Neural progenitor cell (in vitro differentiated cells): ENCODE measurements at regions not wholly inside any gene's neighbourhood (a gene's known extent, or its start where the extent isn't known, plus 50 kb on each side); places are given as distances from the start of the nearest gene placed in this dataset.
A peak's percentile ranks its signal among the peaks of the same experiment; 100 is the strongest.

Source experiments
- DNase-seq: peaks from one replicate; pipeline ENCODE4 v3.0.0-alpha.2; 2016; ENCODE audit warnings: low spot score
- H2AFZ ChIP-seq: fragments of 200-600 bp; sonication (generic); replicated peaks from 2 replicates; pipeline ENCODE4 v1.6.1; 2016; ENCODE audit warnings: antibody characterized with exemption
- H3F3A ChIP-seq: fragments of 200-600 bp; sonication (generic); 2 replicates; pipeline ENCODE4 v1.6.1; 2016; ENCODE audit warnings: antibody characterized with exemption, low read depth
- H3K27ac ChIP-seq: fragments of 200-600 bp; sonication (generic); 2 replicates; pipeline ENCODE4 v1.5.1; 2016; ENCODE audit warnings: mild to moderate bottlenecking
- H3K27me3 ChIP-seq: fragments of 200-600 bp; sonication (generic); 2 replicates; pipeline ENCODE4 v1.6.1; 2016; ENCODE audit warnings: mild to moderate bottlenecking, moderate library complexity
- H3K36me3 ChIP-seq: fragments of 200-600 bp; sonication (generic); 2 replicates; pipeline ENCODE4 v1.5.1; 2016
- H3K4me1 ChIP-seq: fragments of 200-600 bp; sonication (generic); 2 replicates; pipeline ENCODE4 v1.6.1; 2016; ENCODE audit warnings: mixed run types
- H3K4me2 ChIP-seq: fragments of 200-600 bp; sonication (generic); 2 replicates; pipeline ENCODE4 v1.6.1; 2016
- H3K4me3 ChIP-seq: fragments of 200-600 bp; sonication (generic); 2 replicates; pipeline ENCODE4 v1.5.1; 2016
- H3K79me2 ChIP-seq: fragments of 200-600 bp; sonication (generic); 2 replicates; pipeline ENCODE4 v1.6.1; 2016; ENCODE audit warnings: low read depth
- H3K9ac ChIP-seq: fragments of 200-600 bp; sonication (generic); 2 replicates; pipeline ENCODE4 v1.6.1; 2016
- H3K9me3 ChIP-seq: fragments of 200-600 bp; sonication (generic); 2 replicates; pipeline ENCODE4 v1.5.1; 2016; ENCODE audit warnings: low read depth
- H4K20me1 ChIP-seq: fragments of 200-600 bp; sonication (generic); 2 replicates; pipeline ENCODE4 v1.6.1; 2016; ENCODE audit warnings: low read depth
- H3K27ac Mint-ChIP-seq: 3 replicates; pipeline ENCODE4 v1.8.0; 2021; ENCODE audit warnings: mixed read lengths
- H3K27me3 Mint-ChIP-seq: 2 replicates; pipeline ENCODE4 v1.8.0; 2022; ENCODE audit warnings: low read depth, mild to moderate bottlenecking, inconsistent platforms, moderate library complexity, mixed read lengths; ENCODE audit not compliant: insufficient read depth
- H3K36me3 Mint-ChIP-seq: 3 replicates; pipeline ENCODE4 v1.8.0; 2021; ENCODE audit warnings: mixed read lengths
- H3K4me1 Mint-ChIP-seq: 3 replicates; pipeline ENCODE4 v1.8.0; 2021; ENCODE audit warnings: mixed read lengths
- H3K4me3 Mint-ChIP-seq: 3 replicates; pipeline ENCODE4 v1.8.0; 2021; ENCODE audit warnings: mild to moderate bottlenecking, moderate library complexity, mixed read lengths
- H3K9me3 Mint-ChIP-seq: 3 replicates; pipeline ENCODE4 v1.8.0; 2020; ENCODE audit warnings: mixed read lengths
- CTCF ChIP-seq: fragments of 200-600 bp; sonication (generic); IDR thresholded peaks from 2 replicates; pipeline ENCODE4 v1.5.1; 2017; ENCODE audit warnings: antibody characterized with exemption, mild to moderate bottlenecking
- EZH2 ChIP-seq: fragments of 200-600 bp; sonication (generic); IDR thresholded peaks from 2 replicates; pipeline ENCODE4 v1.6.1; 2017; ENCODE audit warnings: antibody characterized with exemption, mild to moderate bottlenecking, moderate library complexity
- EZH2phosphoT487 ChIP-seq: fragments of 200-600 bp; sonication (generic); IDR thresholded peaks from 2 replicates; pipeline ENCODE4 v1.6.1; 2017; ENCODE audit warnings: antibody characterized with exemption

DNA sequence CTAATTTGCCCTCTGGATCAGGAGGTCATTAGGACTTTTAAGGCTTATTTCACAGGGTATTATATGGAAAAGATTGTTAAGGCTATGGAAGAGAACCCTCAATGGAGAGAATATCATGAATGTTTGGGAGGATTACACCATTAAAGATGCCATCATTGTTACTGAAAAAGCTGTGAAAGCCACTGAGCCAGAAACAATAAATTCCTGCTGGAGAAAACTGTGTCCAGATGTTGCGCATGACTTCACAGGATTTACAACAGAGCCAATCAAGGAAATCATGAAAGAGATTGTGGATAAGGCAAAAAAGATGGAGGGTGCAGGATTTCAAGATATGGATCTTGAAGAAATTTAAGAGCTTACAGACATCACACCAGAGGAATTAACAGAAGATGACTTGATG lies 798.3 kb upstream of the SLC35B3 start:
- no peak overlapping the region for H3K9ac ChIP-seq
- no peaks in the 10 kb centered on the region for H3K36me3 ChIP-seq
- Mint-ChIP-seq H3K4me3 (no peak overlapping the region), H3K36me3 (no peaks in the 10 kb centered on the region), H3K27ac (no peak overlapping the region), H3K9me3 (peaks cover 15% of the 10 kb centered on the region), H3K27me3 (peaks cover 2% of the 10 kb centered on the region), H3K4me1 (peaks cover 7% of the 10 kb centered on the region)
- no peak for DNase-seq
- no peak overlapping the region for H3K4me3 ChIP-seq
- no peaks in the 10 kb centered on the region for H3F3A ChIP-seq
- H3K79me2 ChIP-seq = no peaks in the 10 kb centered on the region
- H3K27ac ChIP-seq = no peak overlapping the region
- no peaks in the 10 kb centered on the region for H3K9me3 ChIP-seq
- H4K20me1 ChIP-seq = no peaks in the 10 kb centered on the region
- H3K4me1 ChIP-seq = no peaks in the 10 kb centered on the region
- H3K27me3 ChIP-seq = no peaks in the 10 kb centered on the region
- TF ChIP-seq CTCF (no peak), EZH2phosphoT487 (no peak), EZH2 (no peak)
- no peak overlapping the region for H2AFZ ChIP-seq
- H3K4me2 ChIP-seq = no peak overlapping the region

DNA sequence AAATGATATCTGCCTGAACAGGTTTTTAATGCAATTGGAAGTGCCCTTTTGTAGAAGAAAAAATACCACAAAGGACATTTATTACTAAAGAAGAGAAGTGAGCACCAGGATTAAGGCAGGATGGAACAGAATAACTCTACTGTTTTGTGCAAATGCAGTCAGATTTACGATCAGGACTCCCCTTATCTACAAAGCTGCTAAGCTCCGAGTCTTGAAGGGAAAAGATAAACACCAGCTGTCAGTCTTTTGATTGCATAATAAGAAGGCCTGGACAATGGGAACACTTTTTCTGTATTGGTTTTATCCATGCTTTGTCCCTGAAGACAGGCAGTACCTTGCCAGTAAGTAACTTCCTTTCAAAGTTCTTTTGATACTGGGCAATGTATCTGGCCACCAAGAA lies 797.9 kb upstream of the SLC35B3 start:
- Histone ChIP-seq H3K36me3 (no peaks in the 10 kb centered on the region), H3K27ac (no peak overlapping the region), H3K9me3 (no peaks in the 10 kb centered on the region), H3K27me3 (no peaks in the 10 kb centered on the region), H3K4me3 (no peak overlapping the region), H3F3A (no peaks in the 10 kb centered on the region), H3K79me2 (no peaks in the 10 kb centered on the region), H3K4me2 (no peak overlapping the region), H2AFZ (no peak overlapping the region), H4K20me1 (no peaks in the 10 kb centered on the region), H3K9ac (no peak overlapping the region), H3K4me1 (no peaks in the 10 kb centered on the region)
- Mint-ChIP-seq H3K9me3 (peaks cover 15% of the 10 kb centered on the region), H3K36me3 (no peaks in the 10 kb centered on the region), H3K27me3 (peaks cover 2% of the 10 kb centered on the region), H3K27ac (no peak overlapping the region), H3K4me3 (no peak overlapping the region), H3K4me1 (peaks cover 7% of the 10 kb centered on the region)
- no peak for DNase-seq
- TF ChIP-seq EZH2phosphoT487 (no peak), EZH2 (no peak), CTCF (no peak)

DNA sequence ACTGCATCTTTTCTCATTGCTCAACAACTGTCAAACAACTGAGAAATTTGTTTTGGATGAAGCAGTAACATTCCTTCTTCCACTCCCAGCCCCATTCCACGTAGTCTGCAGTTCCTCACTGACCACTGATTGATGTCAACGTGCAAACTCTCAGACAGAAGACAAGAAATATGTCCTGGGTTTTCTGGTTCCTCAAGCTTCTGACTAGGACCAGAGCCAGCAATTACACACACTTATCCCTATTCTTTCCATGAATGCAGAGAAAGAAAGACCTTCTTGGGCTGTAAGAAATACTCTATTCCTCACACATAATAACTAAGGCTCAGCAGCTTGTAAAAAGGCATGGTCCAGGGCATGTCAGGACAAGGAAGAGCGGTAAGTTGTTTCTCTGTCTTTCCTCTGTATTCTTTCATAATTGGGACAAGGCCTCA lies 790.1 kb upstream of the SLC35B3 start:
- Mint-ChIP-seq H3K36me3 (no peaks in the 10 kb centered on the region), H3K27ac (no peak overlapping the region), H3K4me3 (no peak overlapping the region), H3K9me3 (peaks cover 5% of the 10 kb centered on the region), H3K27me3 (no peaks in the 10 kb centered on the region), H3K4me1 (peaks cover 3% of the 10 kb centered on the region)
- no peaks in the 10 kb centered on the region for H3K36me3 ChIP-seq
- H3K27me3 ChIP-seq = no peaks in the 10 kb centered on the region
- no peak for DNase-seq
- peaks cover 6% of the 10 kb centered on the region for H3F3A ChIP-seq
- H3K4me2 ChIP-seq = no peak overlapping the region
- peaks cover 5% of the 10 kb centered on the region for H3K4me1 ChIP-seq
- no peaks in the 10 kb centered on the region for H4K20me1 ChIP-seq
- no peaks in the 10 kb centered on the region for H3K79me2 ChIP-seq
- H3K4me3 ChIP-seq = no peak overlapping the region
- TF ChIP-seq EZH2 (no peak), EZH2phosphoT487 (no peak), CTCF (no peak)
- no peak overlapping the region for H3K9ac ChIP-seq
- H3K27ac ChIP-seq = no peak overlapping the region
- peaks cover 5% of the 10 kb centered on the region for H3K9me3 ChIP-seq
- peak overlapping the region; percentile 29 for H2AFZ ChIP-seq
